H1 (cell line): ENCODE measurements at regions not wholly inside any gene's neighbourhood (a gene's known extent, or its start where the extent isn't known, plus 50 kb on each side); places are given as distances from the start of the nearest gene placed in this dataset.

ENCODE experiments used
- CHD7 ChIP-seq: fragments of 300-600 bp; sonication (generic); IDR thresholded peaks from 2 replicates; pipeline ENCODE4 v1.7.1; 2012; ENCODE audit warnings: low read length, moderate library complexity, mild to moderate bottlenecking, inconsistent platforms; ENCODE audit not compliant: insufficient replicate concordance
- EP300 ChIP-seq, 2 experiments: IDR thresholded peaks; 1 replicate in 1 of 2; 2 replicates in 1 of 2; pipeline ENCODE4 v1.6.1; 2011 to 2012; ENCODE audit warnings: low read depth in 2 of 2, low read length in 2 of 2, mild to moderate bottlenecking in 2 of 2, borderline replicate concordance in 1 of 2, inconsistent platforms in 1 of 2, moderate library complexity in 1 of 2
- KDM4A ChIP-seq: IDR thresholded peaks from one replicate; pipeline ENCODE4 v1.7.1; 2012; ENCODE audit warnings: low read depth, mild to moderate bottlenecking, moderate library complexity, low read length, inconsistent platforms; ENCODE audit not compliant: severe bottlenecking
- ZNF274 ChIP-seq: IDR thresholded peaks from 2 replicates; pipeline ENCODE4 v1.7.0; 2012; ENCODE audit warnings: low read length, borderline replicate concordance; ENCODE audit errors: extremely low read depth

- TF ChIP-seq CHD7: no peak
- no peak for TF ChIP-seq ZNF274
- TF ChIP-seq EP300 (IDR thresholded peaks at IDR 0.05; ENCODE audit: borderline replicate concordance in 1 of 2, low read depth in 2 of 2, low read length in 2 of 2): no peak
- TF ChIP-seq KDM4A: no peak
Observed at GRCh38 chr18:4839639-4840038, 357.4 kb downstream of the AKAIN1 start (continued).
